SK-N-SH (cell line): ENCODE measurements at regions not wholly inside any gene's neighbourhood (a gene's known extent, or its start where the extent isn't known, plus 50 kb on each side); places are given as distances from the start of the nearest gene placed in this dataset.

Experiments used
- CTCF ChIA-PET: fragments of 300-600, 350-600 bp; formaldehyde crosslinking; extraction: SDS; loops from one replicate; lab custom pipeline; 2021; lab: Yijun Ruan, JAX
- POLR2A ChIA-PET: fragments of 350-600 bp; sonication (Branson Sonifier 250); formaldehyde crosslinking; extraction: SDS; loops from one replicate; lab custom pipeline; 2020; ENCODE audit warnings: antibody characterized with exemption, inconsistent platforms; lab: Yijun Ruan, JAX
- DNase-seq: peaks from one replicate; pipeline ENCODE4 v3.0.0; 2012
- H2AFZ ChIP-seq: fragments of 200-600 bp; sonication (generic); 2 replicates; pipeline ENCODE4 v1.8.1; 2016; ENCODE audit warnings: antibody characterized with exemption, mild to moderate bottlenecking, low read depth
- H3F3A ChIP-seq: fragments of 200-600 bp; sonication (generic); replicated peaks from 2 replicates; pipeline ENCODE3; 2016; ENCODE audit warnings: antibody characterized with exemption, mild to moderate bottlenecking; ENCODE audit not compliant: insufficient read depth
- H3K27ac ChIP-seq, 2 experiments: fragments of 200-500 bp in 1 of 2; fragments of 200-600 bp in 1 of 2; sonication (Bioruptor generic) in 1 of 2; sonication (generic), shearing (Covaris generic) in 1 of 2; 2 replicates each; pipeline versions ENCODE4 v1.5.1 to v1.6.1; 2014 to 2016; ENCODE audit warnings: low read depth in 2 of 2, inconsistent platforms in 1 of 2, low read length in 1 of 2, mild to moderate bottlenecking in 1 of 2, mixed read lengths in 1 of 2
- H3K27me3 ChIP-seq: fragments of 200-600 bp; sonication (generic), shearing (Covaris generic); 2 replicates; pipeline ENCODE4 v1.6.1; 2016; ENCODE audit warnings: mixed run types; ENCODE audit not compliant: insufficient read depth
- H3K36me3 ChIP-seq, 2 experiments: fragments of 200-500 bp in 1 of 2; fragments of 200-600 bp in 1 of 2; sonication (Bioruptor generic) in 1 of 2; sonication (generic) in 1 of 2; replicated peaks in 1 of 2; 2 replicates each; pipeline versions ENCODE3 to v1.5.1; 2014 to 2016; ENCODE audit warnings: low read length in 1 of 2, mild to moderate bottlenecking in 1 of 2; ENCODE audit not compliant: insufficient read depth in 2 of 2, control insufficient read depth in 1 of 2
- H3K4me1 ChIP-seq, 2 experiments: fragments of 200-500 bp in 1 of 2; fragments of 200-600 bp in 1 of 2; sonication (Bioruptor generic) in 1 of 2; sonication (generic), shearing (Covaris generic) in 1 of 2; 2 replicates each; pipeline versions ENCODE4 v1.5.1 to v1.6.1; 2014 to 2016; ENCODE audit warnings: low read depth in 1 of 2, low read length in 1 of 2, mixed run types in 1 of 2; ENCODE audit not compliant: insufficient read depth in 2 of 2, control insufficient read depth in 1 of 2
- H3K4me2 ChIP-seq: fragments of 200-600 bp; sonication (generic), shearing (Covaris generic); 2 replicates; pipeline ENCODE4 v1.6.1; 2017; ENCODE audit warnings: mixed run types
- H3K4me3 ChIP-seq, 2 experiments: fragments of 200-500 bp in 1 of 2; fragments of 200-600 bp in 1 of 2; sonication (Bioruptor generic) in 1 of 2; sonication (generic), shearing (Covaris generic) in 1 of 2; 2 replicates each; pipeline versions ENCODE4 v1.5.1 to v1.8.1; 2014 to 2016; ENCODE audit warnings: low read depth in 2 of 2, inconsistent platforms in 1 of 2, low read length in 1 of 2, mild to moderate bottlenecking in 1 of 2, mixed read lengths in 1 of 2, moderate library complexity in 1 of 2
- H3K79me2 ChIP-seq: fragments of 200-600 bp; sonication (generic); 2 replicates; pipeline ENCODE4 v1.8.1; 2017; ENCODE audit warnings: mild to moderate bottlenecking; ENCODE audit not compliant: insufficient read depth
- H3K9ac ChIP-seq: fragments of 200-600 bp; sonication (generic); 2 replicates; pipeline ENCODE4 v1.6.1; 2017; ENCODE audit warnings: mixed run types
- H3K9me2 ChIP-seq: fragments of 200-600 bp; sonication (generic); 2 replicates; pipeline ENCODE4 v1.6.1; 2017; ENCODE audit warnings: mixed run types
- H3K9me3 ChIP-seq: fragments of 200-600 bp; sonication (generic); 2 replicates; pipeline ENCODE4 v1.6.1; 2017; ENCODE audit warnings: mixed run types, mild to moderate bottlenecking, moderate library complexity
- H4K20me1 ChIP-seq: fragments of 200-600 bp; sonication (generic); 2 replicates; pipeline ENCODE4 v1.6.1; 2017; ENCODE audit warnings: mild to moderate bottlenecking, mixed run types; ENCODE audit not compliant: insufficient read depth
- ELF1 ChIP-seq: IDR thresholded peaks from 2 replicates; pipeline ENCODE4 v1.4.0; 2012
- EZH2phosphoT487 ChIP-seq: fragments of 200-600 bp; sonication (generic); IDR thresholded peaks from 2 replicates; pipeline ENCODE4 v1.6.1; 2017; ENCODE audit warnings: low read depth, mixed run types, mild to moderate bottlenecking, antibody characterized with exemption, moderate library complexity, borderline replicate concordance
- FOSL2 ChIP-seq: IDR thresholded peaks from 2 replicates; pipeline ENCODE4 v1.4.0; 2012; ENCODE audit warnings: low read depth, mild to moderate bottlenecking, moderate library complexity, borderline replicate concordance
- FOXM1 ChIP-seq: IDR thresholded peaks from 2 replicates; pipeline ENCODE4 v1.4.0; 2012; ENCODE audit warnings: low read depth, mild to moderate bottlenecking
- GABPA ChIP-seq: IDR thresholded peaks from 2 replicates; pipeline ENCODE4 v1.4.0; 2012; ENCODE audit warnings: low read depth, mild to moderate bottlenecking
- GATA2 ChIP-seq: sonication (generic); formaldehyde crosslinking; IDR thresholded peaks from 2 replicates; pipeline ENCODE4 v1.5.0; 2020; ENCODE audit warnings: mild to moderate bottlenecking, missing genetic modification reagents
- IRF3 ChIP-seq: fragments of 150-350 bp; IDR thresholded peaks from 2 replicates; pipeline ENCODE4 v1.6.1; 2016; ENCODE audit warnings: mild to moderate bottlenecking, low read depth, low read length
- NFIC ChIP-seq: IDR thresholded peaks from 2 replicates; pipeline ENCODE4 v1.4.0; 2012; ENCODE audit warnings: borderline replicate concordance
- NRF1 ChIP-seq: IDR thresholded peaks from 2 replicates; pipeline ENCODE4 v1.6.1; 2012; ENCODE audit warnings: low read depth, mild to moderate bottlenecking, low read length
- RAD21 ChIP-seq: IDR thresholded peaks from 2 replicates; pipeline ENCODE4 v1.6.1; 2012; ENCODE audit warnings: mild to moderate bottlenecking, low read length
- RCOR1 ChIP-seq: fragments of 150-350 bp; IDR thresholded peaks from 2 replicates; pipeline ENCODE4 v1.6.1; 2017; ENCODE audit warnings: antibody characterized with exemption, low read length
- REST ChIP-seq: IDR thresholded peaks from 2 replicates; pipeline ENCODE4 v1.6.1; 2012; ENCODE audit warnings: mild to moderate bottlenecking, low read depth, low read length, moderate library complexity
- TEAD4 ChIP-seq: IDR thresholded peaks from 2 replicates; pipeline ENCODE4 v1.4.0; 2012; ENCODE audit warnings: mild to moderate bottlenecking, borderline replicate concordance; ENCODE audit not compliant: insufficient read depth
- YY1 ChIP-seq: IDR thresholded peaks from 2 replicates; pipeline ENCODE4 v1.4.0; 2012; ENCODE audit warnings: low read depth, mild to moderate bottlenecking
- ZBTB33 ChIP-seq: IDR thresholded peaks from 2 replicates; pipeline ENCODE4 v1.4.0; 2012; ENCODE audit warnings: low read depth, borderline replicate concordance
- WGBS: methylation state at CpG from one replicate; pipeline ENCODE4 v1.1.6; 2017; ENCODE audit warnings: low lambda C conversion rate; 5-methylcytosine and 5-hydroxymethylcytosine counted together
- TF ChIP-seq, protein P1 (sequence below): IDR thresholded peaks from 2 replicates; pipeline ENCODE4 v1.4.0; 2012; ENCODE audit warnings: low read depth, borderline replicate concordance

GRCh38 chr5:142493875-142494518, 169.2 kb upstream of the SPRY4 start (continued):
- TF ChIP-seq ZBTB33 (no peak), FOXM1 (no peak), GABPA (no peak)

DNA sequence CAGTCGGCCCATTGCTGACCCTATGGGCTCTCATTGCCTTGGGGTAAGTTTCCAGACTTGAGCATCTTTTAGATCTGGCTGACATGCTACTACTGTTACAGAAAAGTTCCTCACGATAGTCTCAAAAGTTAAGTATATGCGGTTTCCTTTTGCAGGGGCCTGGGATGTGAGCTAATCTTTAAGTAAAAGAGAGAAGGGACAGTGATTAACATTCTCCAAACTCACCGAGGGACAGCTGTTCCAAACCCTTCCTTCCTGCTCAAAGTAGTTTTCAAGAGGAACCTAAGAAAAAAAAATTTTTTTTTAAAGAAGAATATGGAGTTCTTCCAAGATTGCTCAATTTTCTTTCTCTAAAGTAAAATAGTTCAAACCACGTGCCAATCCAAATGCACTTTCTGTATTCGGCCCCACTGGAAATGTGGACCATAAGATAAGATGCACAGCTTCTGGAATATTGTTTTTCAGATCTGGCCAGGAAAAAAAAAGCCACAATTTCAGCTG, 168.0 kb upstream of the SPRY4 start:
- Histone ChIP-seq H3K27ac (peak overlapping the region; percentile 14 to 41; a peak in 2 of 4 replicates), H3K9ac (no peak overlapping the region; the same call in 1 of the 2 replicates), H3K4me1 (peaks cover 9 to 13% of the 10 kb centered on the region in 2 experiments), H3K4me2 (peak overlapping the region; percentile 23; the same call in 1 of the 2 replicates), H3K36me3 (no peaks in the 10 kb centered on the region), H3K79me2 (no peaks in the 10 kb centered on the region), H3K4me3 (no peak overlapping the region), H4K20me1 (no peaks in the 10 kb centered on the region), H3K27me3 (no peaks in the 10 kb centered on the region), H2AFZ (peak overlapping the region; percentile 63), H3K9me3 (no peaks in the 10 kb centered on the region), H3K9me2 (no peaks in the 10 kb centered on the region), H3F3A (peaks cover 5% of the 10 kb centered on the region)
- POLR2A ChIA-PET: interaction anchor here (0.5 to 0.6 kb wide), 2 partner anchors 19 to 200 kb away, joined by 3 to 4 read pairs; no protein-coding TSS in a partner anchor
- no peak for DNase-seq
- TF ChIP-seq FOSL2 (no peak), GATA2 (no peak)
- CTCF ChIA-PET: interaction anchor here (0.7 to 1.5 kb wide), 3 partner anchors 12 to 220 kb away, joined by 3 to 4 read pairs (median 3); no protein-coding TSS in a partner anchor
- WGBS: 58% methylated on average over 6 of the region's 6 CpGs

DNA sequence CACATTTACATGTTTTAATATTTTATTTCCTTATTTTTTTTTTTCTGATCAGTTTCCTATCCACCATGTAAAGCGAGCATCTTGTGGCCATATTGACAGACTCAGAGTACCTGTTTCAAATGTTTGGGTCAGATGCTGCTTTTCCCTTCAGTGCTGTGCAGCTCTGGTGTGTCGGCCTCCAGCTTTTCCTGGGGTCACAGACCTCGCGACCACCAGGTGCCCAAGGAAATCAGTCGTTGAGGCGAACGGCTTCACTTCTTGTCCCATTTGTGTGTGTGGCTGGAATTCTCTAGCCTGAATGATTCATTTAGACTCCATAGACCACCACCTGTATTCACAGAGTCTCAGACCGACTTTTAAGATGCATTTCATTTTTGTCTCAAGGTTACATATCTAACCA, 166.9 kb upstream of the SPRY4 start:
- Histone ChIP-seq H3K27me3 (no peaks in the 10 kb centered on the region), H3K9ac (no peak overlapping the region), H3K79me2 (no peaks in the 10 kb centered on the region), H2AFZ (no peak overlapping the region), H4K20me1 (no peaks in the 10 kb centered on the region), H3K4me3 (no peak overlapping the region), H3K36me3 (no peaks in the 10 kb centered on the region), H3K4me2 (no peak overlapping the region), H3K9me3 (no peaks in the 10 kb centered on the region), H3K4me1 (peaks cover 13 to 17% of the 10 kb centered on the region in 2 experiments), H3K27ac (no peak overlapping the region), H3F3A (peaks cover 5% of the 10 kb centered on the region), H3K9me2 (no peaks in the 10 kb centered on the region)
- POLR2A ChIA-PET: no interaction called here
- WGBS: 97% methylated on average over 8 of the region's 8 CpGs
- CTCF ChIA-PET: interaction anchor here (0.7 to 1.5 kb wide), 3 partner anchors 11 to 66 kb away, joined by 3 read pairs; no protein-coding TSS in a partner anchor
- DNase-seq: no peak
- TF ChIP-seq, protein P1, sequence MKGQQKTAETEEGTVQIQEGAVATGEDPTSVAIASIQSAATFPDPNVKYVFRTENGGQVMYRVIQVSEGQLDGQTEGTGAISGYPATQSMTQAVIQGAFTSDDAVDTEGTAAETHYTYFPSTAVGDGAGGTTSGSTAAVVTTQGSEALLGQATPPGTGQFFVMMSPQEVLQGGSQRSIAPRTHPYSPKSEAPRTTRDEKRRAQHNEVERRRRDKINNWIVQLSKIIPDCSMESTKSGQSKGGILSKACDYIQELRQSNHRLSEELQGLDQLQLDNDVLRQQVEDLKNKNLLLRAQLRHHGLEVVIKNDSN: no peak
- no peak for TF ChIP-seq IRF3
- no peak for TF ChIP-seq YY1
- TF ChIP-seq EZH2phosphoT487: no peak
- no peak for TF ChIP-seq ELF1
- no peak for TF ChIP-seq REST
- no peak for TF ChIP-seq NRF1
- TF ChIP-seq NFIC: no peak
- TF ChIP-seq RAD21: no peak
- TF ChIP-seq TEAD4: no peak
- no peak for TF ChIP-seq RCOR1
